ENCODE measurements at regions not wholly inside any gene's neighbourhood (a gene's known extent, or its start where the extent isn't known, plus 50 kb on each side); places are given as distances from the start of the nearest gene placed in this dataset.

GRCh38 chr2:200749631-200750322 lies 61.9 kb upstream of the BZW1 start:
- BruUV-seq (replicated peaks), result no TSS peak
- TF ChIP-seq EZH2 (IDR thresholded peaks at IDR 0.05; ENCODE audit: borderline replicate concordance, low read depth, low read length, poor library complexity, severe bottlenecking), result no peak
- TF ChIP-seq, protein P1, sequence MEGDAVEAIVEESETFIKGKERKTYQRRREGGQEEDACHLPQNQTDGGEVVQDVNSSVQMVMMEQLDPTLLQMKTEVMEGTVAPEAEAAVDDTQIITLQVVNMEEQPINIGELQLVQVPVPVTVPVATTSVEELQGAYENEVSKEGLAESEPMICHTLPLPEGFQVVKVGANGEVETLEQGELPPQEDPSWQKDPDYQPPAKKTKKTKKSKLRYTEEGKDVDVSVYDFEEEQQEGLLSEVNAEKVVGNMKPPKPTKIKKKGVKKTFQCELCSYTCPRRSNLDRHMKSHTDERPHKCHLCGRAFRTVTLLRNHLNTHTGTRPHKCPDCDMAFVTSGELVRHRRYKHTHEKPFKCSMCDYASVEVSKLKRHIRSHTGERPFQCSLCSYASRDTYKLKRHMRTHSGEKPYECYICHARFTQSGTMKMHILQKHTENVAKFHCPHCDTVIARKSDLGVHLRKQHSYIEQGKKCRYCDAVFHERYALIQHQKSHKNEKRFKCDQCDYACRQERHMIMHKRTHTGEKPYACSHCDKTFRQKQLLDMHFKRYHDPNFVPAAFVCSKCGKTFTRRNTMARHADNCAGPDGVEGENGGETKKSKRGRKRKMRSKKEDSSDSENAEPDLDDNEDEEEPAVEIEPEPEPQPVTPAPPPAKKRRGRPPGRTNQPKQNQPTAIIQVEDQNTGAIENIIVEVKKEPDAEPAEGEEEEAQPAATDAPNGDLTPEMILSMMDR (conservative IDR thresholded peaks at IDR 0.05; ENCODE audit: low read depth, low read length), result no peak
- DNase-seq (ENCODE audit: low spot score), result no peak

DNA sequence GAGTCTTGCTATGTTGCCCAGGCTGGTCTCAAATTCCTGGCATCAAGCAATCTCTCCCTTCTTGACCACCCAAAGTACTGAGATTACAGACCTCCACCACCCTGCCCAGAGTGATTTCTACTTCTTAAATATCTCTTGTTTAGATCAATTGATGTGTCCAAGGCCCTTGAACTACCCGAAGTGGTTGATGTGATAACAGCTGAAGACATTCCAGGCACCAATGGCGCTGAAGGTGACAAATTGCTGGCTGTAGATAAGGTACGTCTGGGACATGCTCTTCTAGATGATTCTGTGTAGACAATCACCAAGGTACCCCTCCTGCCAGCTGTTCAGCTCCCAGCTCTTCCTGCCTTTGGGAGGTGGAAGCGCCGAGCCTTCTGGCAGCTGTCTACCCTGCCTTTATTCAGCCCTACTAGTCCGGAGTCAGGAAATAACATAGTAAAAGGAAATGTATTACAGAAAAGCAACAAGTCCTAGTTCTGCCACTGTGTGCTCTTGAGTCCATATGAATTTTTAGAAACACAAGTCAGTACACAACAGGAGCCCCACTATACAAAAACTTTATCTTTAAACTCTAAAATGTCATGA lies 61.3 kb upstream of the BZW1 start:
- POLR2A ChIA-PET (ENCODE audit: low non-redundant PET), result no interaction called here
- no peak for DNase-seq (ENCODE audit: low spot score)
- no peaks in the 10 kb centered on the region for H3K36me3 ChIP-seq (ENCODE audit: insufficient read depth, low read length, poor library complexity, severe bottlenecking)
- peaks cover 6% of the 10 kb centered on the region for H3K4me1 ChIP-seq (ENCODE audit: insufficient read depth, low read length, poor library complexity, severe bottlenecking)
- intact Hi-C loops (cut with micrococcal nuclease; ENCODE audit: unreplicated experiment), result no loop called here
- TF ChIP-seq EZH2 (IDR thresholded peaks at IDR 0.05; ENCODE audit: borderline replicate concordance, low read depth, low read length, poor library complexity, severe bottlenecking), result no peak
- TF ChIP-seq, protein P1 (conservative IDR thresholded peaks at IDR 0.05; ENCODE audit: low read depth, low read length), result no peak
- no peaks in the 10 kb centered on the region for H3K27me3 ChIP-seq (replicated peaks; ENCODE audit: insufficient read depth, low read depth, low read length, poor library complexity)
- CTCF ChIA-PET, result no interaction called here
- H3K4me3 ChIP-seq (ENCODE audit: low read depth, low read length, poor library complexity, severe bottlenecking), result no peak overlapping the region
- H3K27ac ChIP-seq (ENCODE audit: low read depth, low read length, poor library complexity, severe bottlenecking), result no peak overlapping the region
- no TSS peak for BruUV-seq (replicated peaks)
- H3K9me3 ChIP-seq (ENCODE audit: low read depth, low read length, poor library complexity, severe bottlenecking), result no peaks in the 10 kb centered on the region

More at GRCh38 chr2:200749631-200750322, 61.9 kb upstream of the BZW1 start:
- Histone ChIP-seq H3K9me3 (ENCODE audit: low read depth, low read length, poor library complexity, severe bottlenecking) (no peaks in the 10 kb centered on the region), H3K4me1 (ENCODE audit: insufficient read depth, low read length, poor library complexity, severe bottlenecking) (peaks cover 6% of the 10 kb centered on the region), H3K27me3 (replicated peaks; ENCODE audit: insufficient read depth, low read depth, low read length, poor library complexity) (no peaks in the 10 kb centered on the region), H3K4me3 (ENCODE audit: low read depth, low read length, poor library complexity, severe bottlenecking) (no peak overlapping the region), H3K27ac (ENCODE audit: low read depth, low read length, poor library complexity, severe bottlenecking) (no peak overlapping the region), H3K36me3 (ENCODE audit: insufficient read depth, low read length, poor library complexity, severe bottlenecking) (no peaks in the 10 kb centered on the region)
- CTCF ChIA-PET, result no interaction called here
- intact Hi-C loops (cut with micrococcal nuclease; ENCODE audit: unreplicated experiment), result no loop called here
- POLR2A ChIA-PET (ENCODE audit: low non-redundant PET), result interaction anchor here (0.7 kb wide), 1 partner anchor 309 kb away, joined by 3 read pairs; no protein-coding TSS in a partner anchor

- POLR2A ChIA-PET (ENCODE audit: low non-redundant PET), result no interaction called here
- H3K27ac ChIP-seq (ENCODE audit: low read depth, low read length, poor library complexity, severe bottlenecking), result no peak overlapping the region
- no peaks in the 10 kb centered on the region for H3K9me3 ChIP-seq (ENCODE audit: low read depth, low read length, poor library complexity, severe bottlenecking)
- H3K4me1 ChIP-seq (ENCODE audit: insufficient read depth, low read length, poor library complexity, severe bottlenecking), result peaks cover 6% of the 10 kb centered on the region
- TF ChIP-seq, protein P1 (conservative IDR thresholded peaks at IDR 0.05; ENCODE audit: low read depth, low read length), result no peak
- TF ChIP-seq EZH2 (IDR thresholded peaks at IDR 0.05; ENCODE audit: borderline replicate concordance, low read depth, low read length, poor library complexity, severe bottlenecking), result no peak
- intact Hi-C loops (cut with micrococcal nuclease; ENCODE audit: unreplicated experiment), result no loop called here
- DNase-seq (ENCODE audit: low spot score), result no peak
- H3K4me3 ChIP-seq (ENCODE audit: low read depth, low read length, poor library complexity, severe bottlenecking), result no peak overlapping the region
- H3K27me3 ChIP-seq (replicated peaks; ENCODE audit: insufficient read depth, low read depth, low read length, poor library complexity), result no peaks in the 10 kb centered on the region
- no peaks in the 10 kb centered on the region for H3K36me3 ChIP-seq (ENCODE audit: insufficient read depth, low read length, poor library complexity, severe bottlenecking)
- CTCF ChIA-PET, result no interaction called here
- no TSS peak for BruUV-seq (replicated peaks)
These were observed 59.9 kb upstream of the BZW1 start for GRCh38 chr2:200751786-200752185.

Measured in A673 (cell line).